ENCODE measurements at regions not wholly inside any gene's neighbourhood (a gene's known extent, or its start where the extent isn't known, plus 50 kb on each side); places are given as distances from the start of the nearest gene placed in this dataset.
"Not testable (repeated sequence)": the region's sequence is repeated elsewhere in the genome, so short reads cannot be mapped to it uniquely, and the experiment has no call there.

GRCh38 chr5:81823736-81824135 lies 72.8 kb upstream of the SSBP2 start:
- not testable (repeated sequence) for DNase-seq

GRCh38 chr5:81820863-81821262 lies 70.0 kb upstream of the SSBP2 start:
- DNase-seq, result no peak

- no peak for DNase-seq
Observed at GRCh38 chr5:81820318-81820636, 69.4 kb upstream of the SSBP2 start.

GRCh38 chr5:81819556-81820317 lies 68.8 kb upstream of the SSBP2 start:
- no peak for DNase-seq

GRCh38 chr5:81817980-81818379 lies 67.1 kb upstream of the SSBP2 start:
- peak; percentile 38 for DNase-seq

GRCh38 chr5:81817086-81817485 lies 66.2 kb upstream of the SSBP2 start:
- no peak for DNase-seq

- no peak for DNase-seq
Observed at GRCh38 chr5:81815321-81815720, 64.4 kb upstream of the SSBP2 start.

GRCh38 chr5:81808106-81808505 lies 57.2 kb upstream of the SSBP2 start:
- DNase-seq, result no peak

- peak; percentile 12 for DNase-seq
Observed at GRCh38 chr5:81805086-81805485, 54.2 kb upstream of the SSBP2 start.

- DNase-seq, result no peak
Observed at GRCh38 chr5:81803812-81804211, 52.9 kb upstream of the SSBP2 start.

GRCh38 chr5:81802625-81803024 lies 51.7 kb upstream of the SSBP2 start:
- no peak for DNase-seq

GRCh38 chr5:81802020-81802419 lies 51.1 kb upstream of the SSBP2 start:
- no peak for DNase-seq

GRCh38 chr5:81800797-81801196 lies 49.9 kb upstream of the SSBP2 start:
- DNase-seq, result no peak

Measured in CD4-positive, alpha-beta T cell treated with Interleukin-17A for 1 hour (primary cell).